HG03354 (cell line): ENCODE measurements at regions not wholly inside any gene's neighbourhood (a gene's known extent, or its start where the extent isn't known, plus 50 kb on each side); places are given as distances from the start of the nearest gene placed in this dataset.

ENCODE experiments used
- ATAC-seq: cut with Tn5 transposase; IDR thresholded peaks from one replicate; pipeline ENCODE4 v1.9.1; 2021; ENCODE audit warnings: mild to moderate bottlenecking; ENCODE audit not compliant: unreplicated experiment, poor library complexity, severe bottlenecking

- ATAC-seq: no peak
These were observed 249.3 kb upstream of the MYT1L start for GRCh38 chr2:2580341-2580740.

GRCh38 chr2:2579814-2580213 is 248.7 kb upstream of the MYT1L start:
- no peak for ATAC-seq

GRCh38 chr2:2577407-2577831 is 246.3 kb upstream of the MYT1L start:
- ATAC-seq: no peak

GRCh38 chr2:2575870-2576386 is 244.9 kb upstream of the MYT1L start:
- ATAC-seq: no peak

GRCh38 chr2:2575181-2575577 is 244.1 kb upstream of the MYT1L start:
- ATAC-seq: no peak

- no peak for ATAC-seq
These were observed 243.5 kb upstream of the MYT1L start for GRCh38 chr2:2574401-2575180.

GRCh38 chr2:2573658-2574293 is 242.7 kb upstream of the MYT1L start:
- ATAC-seq: no peak

- no peak for ATAC-seq
These were observed 242.1 kb upstream of the MYT1L start for GRCh38 chr2:2573205-2573604.

GRCh38 chr2:2572393-2573204 is 241.5 kb upstream of the MYT1L start:
- ATAC-seq: no peak

- no peak for ATAC-seq
These were observed 240.5 kb upstream of the MYT1L start for GRCh38 chr2:2571301-2572150.

- no peak for ATAC-seq
These were observed 239.8 kb upstream of the MYT1L start for GRCh38 chr2:2570871-2571270.

GRCh38 chr2:2570360-2570759 is 239.3 kb upstream of the MYT1L start:
- no peak for ATAC-seq

- ATAC-seq: no peak
These were observed 238.8 kb upstream of the MYT1L start for GRCh38 chr2:2569836-2570235.

GRCh38 chr2:2569306-2569705 is 238.2 kb upstream of the MYT1L start:
- no peak for ATAC-seq

- ATAC-seq: no peak
These were observed 237.3 kb upstream of the MYT1L start for GRCh38 chr2:2568411-2568810.

GRCh38 chr2:2567776-2568175 is 236.7 kb upstream of the MYT1L start:
- no peak for ATAC-seq

GRCh38 chr2:2566396-2567323 is 235.6 kb upstream of the MYT1L start:
- ATAC-seq: no peak

- ATAC-seq: no peak
These were observed 234.6 kb upstream of the MYT1L start for GRCh38 chr2:2565671-2566070.
